ENCODE measurements at regions not wholly inside any gene's neighbourhood (a gene's known extent, or its start where the extent isn't known, plus 50 kb on each side); places are given as distances from the start of the nearest gene placed in this dataset.
"Not testable (repeated sequence)": the region's sequence is repeated elsewhere in the genome, so short reads cannot be mapped to it uniquely, and the experiment has no call there.

DNA sequence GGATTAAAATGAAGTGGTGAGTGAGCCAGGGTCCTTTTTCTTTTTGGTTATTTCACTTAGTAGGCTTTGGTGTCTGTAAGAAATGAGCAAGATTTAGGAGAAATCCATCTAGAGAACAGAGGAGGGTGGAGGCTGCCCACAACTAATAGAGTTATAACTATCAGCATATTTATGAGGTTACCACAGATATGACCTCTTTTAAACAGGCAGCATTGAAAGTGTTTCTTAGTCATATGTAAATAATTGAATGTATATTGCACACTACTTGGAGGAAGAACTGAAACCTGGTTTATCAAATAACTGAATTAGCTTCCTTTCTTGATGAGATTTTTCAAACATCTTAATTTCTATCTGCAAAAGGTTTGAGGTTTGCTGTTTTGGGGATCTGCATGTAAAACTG is 483.1 kb upstream of the PIK3R1 start:
- no peak for DNase-seq

DNA sequence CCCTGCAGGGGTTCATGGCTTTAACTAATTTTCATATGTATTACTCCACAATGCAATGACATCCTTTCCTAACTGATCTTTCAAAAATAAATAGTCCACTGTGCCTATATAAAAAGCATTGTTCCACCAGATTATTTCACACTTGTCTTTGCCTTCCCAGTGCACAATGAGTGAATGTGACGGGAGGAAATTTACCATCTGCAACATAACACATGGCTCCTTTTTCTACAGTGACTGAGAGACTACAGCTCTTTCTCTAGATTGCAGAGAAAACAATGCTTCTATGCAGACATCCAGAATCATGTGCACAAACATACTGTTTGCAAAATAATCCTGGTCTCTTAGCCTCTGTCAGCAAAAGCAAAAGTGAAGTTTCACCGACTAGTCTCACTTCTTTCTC is 483.7 kb upstream of the PIK3R1 start:
- DNase-seq: no peak

DNA sequence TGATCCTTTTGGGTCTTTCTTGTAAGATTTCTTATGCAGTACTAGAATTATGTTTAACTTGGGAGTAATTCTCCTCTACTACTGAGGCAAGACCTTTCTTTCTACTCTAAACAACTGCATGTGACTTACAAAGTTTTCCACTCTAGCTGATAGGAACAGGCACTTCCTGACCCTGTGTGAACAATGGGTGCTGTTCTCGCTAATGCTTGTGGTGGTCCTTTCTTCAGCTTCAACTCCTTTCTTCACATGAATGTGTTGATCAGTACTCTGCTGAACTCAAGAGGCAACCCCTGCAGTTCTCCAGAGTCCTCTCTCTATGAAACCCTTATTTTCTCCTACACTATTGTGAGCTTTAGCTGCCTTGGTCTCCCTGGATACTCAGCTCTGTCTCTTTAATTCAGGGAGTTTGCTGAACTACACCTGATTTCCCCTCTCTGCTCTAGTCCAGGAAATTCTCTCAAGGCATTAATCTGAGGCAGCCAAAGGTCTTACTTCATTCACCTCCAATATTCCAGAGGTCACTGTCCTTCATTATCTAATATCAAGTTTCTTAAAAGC is 484.6 kb upstream of the PIK3R1 start:
- DNase-seq: no peak

DNA sequence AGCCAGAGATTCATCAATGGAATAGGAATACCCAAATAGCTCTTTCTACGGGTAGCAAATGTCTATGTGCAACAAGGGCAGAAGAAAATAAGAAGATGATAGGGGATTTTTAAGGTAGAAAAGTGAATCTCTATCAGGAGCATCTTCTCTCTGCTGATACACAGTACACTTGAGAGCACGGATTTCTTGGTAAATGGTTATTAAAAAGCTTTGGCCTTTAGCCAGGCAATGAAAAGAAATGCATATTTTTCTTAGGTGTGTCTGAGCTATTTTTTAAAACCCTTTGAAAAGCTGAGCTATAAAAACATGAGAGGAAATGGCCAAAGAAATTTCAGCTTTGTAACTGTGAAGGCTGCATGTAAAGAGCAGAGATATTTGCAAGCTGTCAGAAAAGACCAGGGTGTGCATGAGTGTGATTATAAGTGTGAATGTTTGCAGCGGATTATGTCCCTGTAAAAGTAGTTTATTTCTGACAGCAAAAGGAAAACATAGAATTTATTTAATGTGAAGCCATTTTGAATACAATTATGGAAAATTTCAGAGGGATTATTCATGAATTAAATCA is 487.1 kb upstream of the PIK3R1 start:
- DNase-seq: no peak

DNA sequence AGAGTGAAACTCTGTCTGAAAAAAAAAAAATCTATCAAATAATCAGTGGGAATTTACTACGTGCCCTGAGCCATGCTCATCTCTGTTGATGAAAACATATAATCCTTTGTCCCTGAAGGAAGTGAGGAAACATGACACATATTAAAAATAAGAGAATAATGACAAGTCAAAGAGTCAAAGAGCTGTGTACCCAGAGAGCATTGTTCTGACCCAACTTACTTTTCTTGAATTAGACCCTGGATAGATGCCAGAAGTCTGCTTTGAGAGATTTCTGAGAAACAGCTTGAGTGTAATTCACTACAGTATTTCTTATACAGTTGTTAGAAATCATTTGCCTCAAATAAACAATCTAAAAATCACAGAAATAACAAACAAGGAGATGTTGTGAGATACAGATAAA is 490.0 kb upstream of the PIK3R1 start:
- no peak for DNase-seq

DNA sequence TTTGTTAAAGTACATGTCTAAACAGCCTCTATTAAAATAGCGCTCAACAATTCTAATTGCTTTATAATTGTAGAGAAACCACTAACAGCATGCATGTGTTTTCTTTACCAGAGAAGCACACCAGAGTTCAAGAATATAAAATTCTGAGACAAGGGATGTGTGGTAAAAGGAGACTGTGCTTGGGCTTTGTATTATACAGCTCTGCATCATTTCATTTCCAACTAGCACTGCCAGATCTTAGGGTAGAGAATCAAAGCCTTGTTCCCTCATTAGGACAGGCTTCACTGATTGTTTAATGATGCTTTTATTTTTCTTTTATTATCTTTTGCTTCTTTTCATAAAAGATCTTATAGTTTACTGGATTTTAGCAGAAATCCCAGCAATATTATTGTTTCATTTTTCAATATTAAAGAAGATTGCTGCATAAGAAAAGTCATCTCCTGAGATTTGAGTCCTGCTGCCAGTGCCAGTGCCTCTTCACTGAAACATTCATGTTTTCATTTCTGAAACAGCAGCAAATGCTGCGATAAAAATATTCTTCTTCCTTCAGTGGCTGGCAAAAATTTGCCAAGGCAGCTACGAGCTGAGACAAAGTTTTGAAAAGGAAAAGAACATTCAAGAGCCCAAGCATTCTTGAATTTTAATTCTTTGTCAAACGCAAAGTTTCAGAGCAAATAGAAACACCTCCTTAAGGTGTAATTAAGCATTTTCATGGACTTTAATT is 491.0 kb upstream of the PIK3R1 start:
- no peak for DNase-seq

DNA sequence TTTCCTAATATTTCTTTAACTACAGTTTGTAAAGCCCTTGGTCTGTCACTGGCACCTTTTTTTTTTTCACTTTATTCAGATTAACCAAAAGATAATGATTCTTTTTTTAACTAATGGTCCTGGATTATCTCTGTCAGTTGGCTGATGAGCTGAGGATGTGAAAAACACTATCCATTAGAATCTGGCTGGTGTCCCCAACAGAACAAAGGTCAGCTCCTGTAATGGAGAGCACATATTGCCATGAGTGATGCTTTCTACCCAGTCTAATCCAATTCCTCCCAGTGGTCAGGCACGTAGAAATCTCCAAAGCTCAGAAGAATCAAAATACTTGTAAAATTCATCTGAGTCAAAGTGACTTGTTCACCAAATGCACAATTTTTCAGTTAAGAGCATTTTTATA is 491.7 kb upstream of the PIK3R1 start:
- no peak for DNase-seq

DNA sequence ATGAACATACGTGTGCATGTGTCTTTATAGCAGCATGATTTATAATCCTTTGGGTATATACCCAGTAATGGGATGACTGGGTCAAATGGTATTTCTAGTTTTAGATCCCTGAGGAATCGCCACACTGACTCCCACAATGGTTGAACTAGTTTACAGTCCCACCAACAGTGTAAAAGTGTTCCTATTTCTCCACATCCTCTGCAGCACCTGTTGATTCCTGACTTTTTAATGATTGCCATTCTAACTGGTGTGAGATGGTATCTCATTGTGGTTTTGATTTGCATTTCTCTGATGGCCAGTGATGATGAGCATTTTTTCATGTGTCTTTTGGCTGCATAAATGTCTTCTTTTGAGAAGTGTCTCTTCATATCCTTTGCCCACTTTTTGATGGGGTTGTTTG is 493.0 kb upstream of the PIK3R1 start:
- DNase-seq: not testable (repeated sequence)

DNA sequence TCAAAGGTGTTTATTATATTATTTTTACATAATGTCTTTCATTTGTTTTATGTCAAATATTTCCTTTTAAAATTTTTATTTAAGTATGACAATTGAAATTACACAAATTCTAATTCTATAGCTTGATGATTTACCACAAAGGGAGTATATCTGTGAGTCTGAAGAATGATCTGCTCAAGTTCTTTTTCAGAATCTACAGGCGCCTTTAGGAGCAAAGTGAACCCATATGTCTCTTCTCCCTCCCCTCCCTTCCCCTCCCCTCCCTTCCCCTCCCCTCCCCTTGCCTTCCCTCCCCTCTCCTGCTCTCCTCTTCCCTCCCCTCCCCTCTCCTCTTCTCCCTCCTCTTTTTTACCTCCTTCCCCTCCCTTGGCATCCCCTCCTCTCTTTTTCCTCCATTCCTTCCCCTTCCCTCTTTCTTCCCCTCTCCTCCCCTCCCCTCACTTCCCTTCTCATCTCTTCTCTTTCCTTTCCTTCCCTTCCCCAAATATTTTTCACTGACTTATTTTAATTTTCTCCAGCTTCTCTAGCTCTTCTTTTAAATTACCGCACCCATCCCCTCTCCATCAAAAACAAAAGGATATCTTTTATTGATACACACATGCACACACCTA is 495.3 kb upstream of the PIK3R1 start:
- DNase-seq: no peak

DNA sequence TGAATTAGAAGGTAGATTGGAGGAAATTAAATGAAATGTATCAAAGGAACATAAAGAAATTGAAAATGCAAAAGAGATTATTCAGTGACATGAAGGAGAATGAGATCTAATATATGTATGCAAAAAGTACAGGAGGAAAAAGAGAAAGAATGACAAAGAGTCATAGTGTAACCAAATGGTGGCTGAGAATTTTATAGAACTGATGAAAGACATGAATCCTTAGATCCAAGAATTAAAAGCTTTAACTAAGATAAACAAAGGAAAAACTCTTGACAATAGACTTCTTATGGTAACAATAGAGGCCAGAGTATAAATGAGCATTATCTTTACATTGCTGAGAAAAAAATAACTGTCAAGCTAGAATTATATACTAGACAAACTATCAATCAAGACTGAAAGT is 505.4 kb upstream of the CD180 start:
- DNase-seq: no peak

DNA sequence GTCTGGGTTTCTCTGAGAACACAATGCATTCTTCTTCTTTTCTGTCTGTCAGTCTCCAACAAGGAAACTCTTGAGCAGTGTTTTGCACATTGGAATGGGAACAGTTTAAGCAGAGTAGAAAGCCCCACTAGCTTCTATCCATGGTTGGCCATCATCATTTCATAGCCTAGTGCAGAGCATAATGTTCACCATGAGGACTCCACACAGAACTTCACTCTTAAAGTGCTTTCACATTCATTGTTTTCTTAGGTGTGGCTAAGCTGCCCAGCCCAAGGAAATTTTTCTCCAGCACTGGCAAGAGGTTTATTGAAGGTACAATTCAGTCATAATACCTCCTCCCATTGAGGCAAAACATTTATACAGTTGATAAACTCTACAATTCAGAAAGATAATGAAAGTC is 503.0 kb upstream of the CD180 start:
- DNase-seq: no peak

DNA sequence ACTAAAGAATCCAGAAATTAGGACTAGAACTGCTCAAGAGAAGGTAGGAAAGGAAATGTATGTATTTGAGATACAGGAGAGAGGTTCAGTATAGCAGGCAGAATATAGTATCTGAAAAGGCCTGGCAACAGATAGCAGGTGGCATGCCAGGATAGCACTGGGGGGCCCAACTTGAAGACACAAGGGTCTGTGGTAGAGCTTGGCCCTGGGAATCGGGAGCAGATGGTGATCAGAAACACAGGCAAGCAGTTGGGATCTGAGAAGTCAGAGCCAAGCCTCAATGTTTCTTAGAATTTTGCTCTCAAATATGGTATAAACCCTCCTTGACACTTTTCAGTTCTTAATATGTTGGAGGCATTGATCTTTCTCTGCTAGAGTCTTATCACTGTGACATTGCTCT is 499.8 kb upstream of the CD180 start:
- DNase-seq: no peak

DNA sequence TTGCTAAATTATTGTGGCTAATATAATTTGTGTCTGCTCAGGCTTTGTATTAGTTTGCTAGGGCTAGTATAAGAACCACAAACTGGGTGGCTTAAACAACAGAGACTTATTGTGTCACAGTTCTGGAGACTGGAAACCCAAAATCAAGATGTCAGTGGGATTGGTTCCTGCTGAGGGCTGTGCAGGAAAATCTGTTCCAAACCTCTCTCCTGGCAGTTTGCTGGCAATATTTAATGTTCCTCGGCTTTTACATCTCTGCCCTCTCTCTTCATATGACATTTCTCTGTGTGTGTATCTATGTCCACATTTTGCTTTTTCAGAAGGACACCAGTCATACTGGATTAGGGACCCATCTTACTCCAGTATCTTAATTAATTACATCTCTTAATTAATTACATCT is 498.8 kb upstream of the CD180 start:
- DNase-seq: no peak

DNA sequence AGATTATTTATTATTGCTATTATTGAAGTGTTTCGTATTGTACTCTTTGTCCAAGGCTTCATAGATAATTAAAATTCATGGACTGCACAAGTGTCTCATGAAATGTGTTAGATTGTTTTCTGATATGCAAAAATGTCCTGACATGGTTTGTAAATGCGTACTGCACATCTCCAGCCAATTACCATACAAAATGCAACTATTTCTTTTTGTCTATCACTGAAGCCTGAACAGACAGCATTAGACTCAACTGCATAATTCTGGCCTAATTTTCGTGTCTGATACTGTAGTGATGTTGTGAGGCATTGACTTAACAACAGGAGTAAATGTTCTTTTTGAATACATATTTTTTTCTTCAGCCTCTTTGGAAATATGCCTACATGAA is 498.2 kb upstream of the CD180 start:
- DNase-seq: no peak

DNA sequence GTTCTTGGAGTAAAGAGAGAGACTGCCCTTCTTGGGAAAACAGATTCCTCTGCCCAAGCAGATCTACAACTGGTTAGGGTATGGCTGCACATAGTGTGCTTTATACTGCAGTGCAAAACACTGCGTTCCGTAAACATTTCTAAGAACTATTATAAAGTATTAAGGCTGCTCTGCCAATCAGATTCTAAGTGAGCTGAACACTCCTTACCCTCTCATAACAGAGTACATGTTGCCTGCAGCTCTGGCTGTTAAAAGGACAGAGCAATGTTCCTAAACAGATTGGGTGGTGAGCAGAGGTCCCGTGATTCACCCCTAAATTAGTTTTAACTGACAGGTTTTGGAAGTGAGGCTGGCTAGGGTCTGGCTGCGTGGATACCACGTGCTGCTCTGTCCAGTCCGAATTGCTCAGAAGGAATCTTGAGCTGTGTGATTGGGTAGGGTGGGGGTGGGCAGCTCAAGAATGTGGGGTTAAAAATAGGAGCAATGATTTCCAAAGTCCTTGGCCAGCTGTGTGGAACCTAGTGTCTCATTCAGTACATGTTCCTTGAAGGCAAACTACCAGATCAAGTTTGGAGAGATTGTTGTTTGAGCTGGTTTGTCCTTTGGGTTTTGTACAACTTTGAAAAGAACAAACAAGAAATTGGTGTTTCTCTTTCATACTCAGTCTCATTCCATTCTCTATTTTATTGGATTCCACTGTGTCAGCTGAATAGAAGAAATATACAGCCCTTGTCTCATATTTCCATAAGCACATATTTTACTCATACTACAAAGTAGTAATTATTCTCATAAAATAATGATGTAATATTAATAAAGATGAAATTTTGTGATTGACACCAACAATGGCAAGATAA is 497.6 kb upstream of the CD180 start:
- DNase-seq: no peak

DNA sequence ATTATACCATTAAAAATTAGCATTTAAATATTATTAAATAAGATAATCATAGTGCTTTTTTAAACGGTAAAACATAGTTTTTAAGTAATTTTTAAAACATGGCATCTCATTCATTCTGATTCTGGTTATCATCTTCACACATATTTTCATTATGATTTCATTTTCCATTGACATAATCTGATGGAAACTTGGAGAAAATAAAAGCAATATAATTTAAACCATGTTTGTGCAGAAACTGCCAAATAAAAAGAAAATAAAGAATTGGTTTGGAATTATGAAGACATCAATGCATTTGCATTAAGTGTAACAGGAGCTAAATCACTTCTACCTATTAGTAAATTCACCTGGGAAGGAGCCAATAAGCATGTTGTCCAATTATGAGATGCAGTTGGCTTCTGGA is 490.1 kb upstream of the CD180 start:
- no peak for DNase-seq

DNA sequence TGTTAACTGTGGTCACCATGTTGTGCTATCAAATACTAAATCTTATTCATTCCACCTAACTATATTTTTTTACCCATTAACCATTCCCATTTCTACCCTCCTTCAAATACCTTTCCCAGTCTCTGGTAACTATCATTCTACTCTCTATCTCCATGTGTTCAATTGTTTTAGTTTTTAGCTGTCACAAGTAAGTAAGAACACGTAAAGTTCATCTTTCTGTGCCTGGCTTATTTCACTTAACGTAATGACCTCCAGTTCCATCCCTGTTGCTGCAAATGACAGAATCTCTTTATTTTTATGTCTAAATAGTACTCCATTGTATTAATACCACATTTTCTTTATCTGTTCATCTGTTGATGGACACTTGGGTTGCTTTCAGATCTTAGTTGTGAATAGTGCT is 485.1 kb upstream of the CD180 start:
- no peak for DNase-seq

DNA sequence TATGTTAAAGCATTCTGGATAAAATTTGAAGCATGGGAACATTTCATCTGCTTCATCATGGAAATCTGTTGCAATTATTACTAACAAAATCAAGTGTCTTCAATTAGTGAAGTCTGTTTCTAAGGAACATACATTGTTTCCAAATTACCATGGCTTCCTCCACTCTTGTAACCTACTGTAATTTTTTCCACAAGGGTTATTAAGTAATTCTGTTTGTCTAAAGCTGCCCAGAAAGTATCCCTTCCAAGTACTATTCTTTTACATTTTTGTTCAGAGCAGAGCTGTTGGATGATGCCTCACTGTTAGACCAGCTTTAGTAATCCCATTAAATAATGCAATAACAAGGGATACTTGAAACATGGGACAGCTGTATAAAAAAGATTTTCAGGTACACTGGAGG is 483.5 kb upstream of the CD180 start:
- DNase-seq: no peak

DNA sequence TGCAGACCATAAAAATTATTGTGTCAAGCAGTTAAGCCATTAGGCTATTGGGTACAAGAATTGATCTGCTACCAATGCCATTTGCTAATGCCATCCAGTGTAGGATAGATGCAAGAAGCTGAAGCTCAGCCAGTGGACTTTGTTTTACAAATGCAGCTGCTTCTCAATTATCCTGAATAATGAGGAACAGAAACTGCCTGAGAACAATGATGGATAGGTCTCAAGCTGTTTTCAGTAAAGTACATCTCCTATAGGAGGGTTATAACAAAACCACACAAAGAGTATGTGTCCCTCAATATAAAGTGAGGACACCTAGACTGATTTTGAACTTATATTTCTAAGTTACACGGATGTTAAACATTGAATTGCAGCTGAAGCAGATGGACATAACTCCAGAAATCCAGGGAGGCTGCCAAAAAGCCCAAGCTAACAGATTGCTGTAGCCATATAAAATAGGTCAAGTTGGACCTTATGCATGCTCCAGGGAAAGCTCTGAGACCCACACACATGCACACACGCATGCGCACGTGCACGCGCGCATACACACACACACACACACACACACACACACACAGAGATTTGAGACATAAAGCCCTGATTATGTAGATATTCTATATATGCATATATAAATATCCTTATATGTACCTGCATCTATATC is 482.7 kb upstream of the CD180 start:
- DNase-seq: no peak

DNA sequence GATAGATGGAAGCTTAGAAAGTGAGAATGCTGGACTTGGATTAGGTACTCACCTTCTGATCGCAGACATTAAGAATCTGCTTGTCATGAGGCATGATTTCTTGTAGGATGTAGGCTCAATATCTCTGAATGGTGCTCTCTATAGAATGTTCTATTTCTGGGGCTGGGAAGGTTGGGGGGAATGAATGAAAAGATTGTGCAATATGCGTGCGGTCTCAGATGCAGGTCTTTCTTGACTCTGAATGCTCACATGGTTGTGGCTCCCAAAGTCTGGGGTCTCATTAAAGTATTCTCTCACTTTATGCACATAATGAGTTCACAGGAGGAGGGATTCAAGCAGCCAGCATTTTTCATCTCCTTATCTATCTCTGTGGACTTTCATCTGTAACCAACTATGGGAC is 482.0 kb upstream of the CD180 start:
- no peak for DNase-seq

DNA sequence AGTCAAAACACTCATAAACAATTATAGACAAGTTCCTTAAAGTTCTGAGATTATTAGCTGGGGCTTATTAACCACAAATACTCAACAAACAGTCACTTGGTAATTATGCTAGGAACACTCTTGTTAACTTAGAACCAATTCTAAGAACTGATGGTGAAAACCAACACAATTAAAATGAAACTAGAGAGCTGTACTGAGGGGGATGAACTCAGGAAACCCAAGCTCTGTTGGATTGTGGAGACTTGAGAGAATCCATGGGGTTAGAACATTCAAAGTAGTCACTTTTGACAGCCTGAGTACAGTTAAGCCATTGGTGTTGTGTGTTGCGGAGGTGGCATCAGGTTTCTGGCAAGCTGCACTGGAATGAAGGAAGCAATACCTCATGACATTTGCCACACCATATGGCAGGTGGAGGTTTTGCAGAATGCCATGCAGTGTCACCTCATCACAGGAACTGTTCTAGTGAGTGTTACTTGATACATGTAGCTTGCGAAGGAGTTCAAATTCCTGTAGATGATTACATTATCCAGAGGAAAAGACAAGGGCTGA is 480.9 kb upstream of the CD180 start:
- no peak for DNase-seq

DNA sequence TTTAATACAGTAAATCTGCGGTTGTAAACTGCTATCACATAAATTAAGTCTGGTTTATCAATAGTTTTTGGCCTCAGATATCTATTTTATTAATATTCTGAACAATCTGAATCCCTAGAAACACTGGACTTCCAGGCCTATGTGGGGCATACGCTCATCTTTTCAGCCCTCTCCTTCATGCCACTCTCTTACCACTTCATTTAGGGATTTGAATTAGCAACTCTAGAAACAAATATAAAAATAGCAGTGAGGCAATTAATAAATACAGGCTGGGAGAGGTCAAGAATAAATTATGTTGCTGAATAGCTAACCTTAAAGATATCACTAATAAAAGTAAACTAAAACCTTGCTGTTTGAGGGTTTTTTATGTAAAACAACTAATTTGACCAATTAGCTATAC is 480.3 kb upstream of the CD180 start:
- DNase-seq: no peak

DNA sequence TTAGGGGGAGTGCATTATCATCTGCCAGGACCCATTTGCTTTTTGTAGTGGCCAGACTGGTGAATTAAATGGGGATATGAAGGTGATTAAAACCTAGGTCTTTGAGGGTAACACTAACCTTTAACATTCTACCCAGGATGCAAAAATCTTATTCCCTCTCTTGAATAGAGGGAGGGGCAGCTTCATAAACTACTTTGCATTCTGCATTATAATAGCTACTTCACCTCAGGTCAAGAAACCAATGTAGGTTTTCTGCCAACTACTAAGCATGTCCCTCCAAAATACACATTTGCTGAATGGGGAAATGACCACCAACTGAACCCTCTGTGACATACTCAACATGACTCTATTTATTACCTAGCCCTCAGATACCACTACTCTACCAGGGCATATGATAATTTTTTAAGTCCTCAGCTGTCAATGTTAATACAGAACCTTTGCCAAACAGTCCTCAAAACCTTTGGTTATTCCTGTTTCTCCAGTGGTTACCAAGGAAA is 477.6 kb upstream of the CD180 start:
- no peak for DNase-seq

Data from DMS153 (cell line).